ENCODE measurements at regions not wholly inside any gene's neighbourhood (a gene's known extent, or its start where the extent isn't known, plus 50 kb on each side); places are given as distances from the start of the nearest gene placed in this dataset.

GRCh38 chr20:63094767-63095499 is 88.2 kb upstream of the BHLHE23 start:
- TF ChIP-seq CTCF (IDR thresholded peaks at IDR 0.05) (no peak), POLR2AphosphoS5 (IDR thresholded peaks at IDR 0.05) (no peak), POLR2A (IDR thresholded peaks at IDR 0.05; ENCODE audit: low read depth) (no peak)
